ENCODE measurements at regions not wholly inside any gene's neighbourhood (a gene's known extent, or its start where the extent isn't known, plus 50 kb on each side); places are given as distances from the start of the nearest gene placed in this dataset.

- no peaks in the 10 kb centered on the region for H3K27me3 ChIP-seq (ENCODE audit: low read depth)
- intact Hi-C loops (cut with DNase I) = no loop called here
- DNase-seq = no peak
- no peaks in the 10 kb centered on the region for H3K4me1 ChIP-seq
- no peak overlapping the region for H3K4me3 ChIP-seq
- TF ChIP-seq CTCF (IDR thresholded peaks at IDR 0.05) = no peak
- no peaks in the 10 kb centered on the region for H3K9me3 ChIP-seq
- no peak for ATAC-seq
- no peak overlapping the region for H3K27ac ChIP-seq
- H3K36me3 ChIP-seq = no peaks in the 10 kb centered on the region
Observed at GRCh38 chr3:22933051-22933840, 269.9 kb upstream of the UBE2E2 start.

GRCh38 chr3:22933841-22934116, 269.3 kb upstream of the UBE2E2 start:
- Histone ChIP-seq H3K27me3 (ENCODE audit: low read depth) (no peaks in the 10 kb centered on the region), H3K36me3 (no peaks in the 10 kb centered on the region), H3K4me3 (no peak overlapping the region), H3K4me1 (no peaks in the 10 kb centered on the region), H3K9me3 (no peaks in the 10 kb centered on the region), H3K27ac (no peak overlapping the region)
- intact Hi-C loops (cut with DNase I) = no loop called here
- ATAC-seq (no peak), DNase-seq (no peak)
- TF ChIP-seq CTCF (IDR thresholded peaks at IDR 0.05) = no peak

GRCh38 chr3:22935040-22935439, 268.1 kb upstream of the UBE2E2 start:
- TF ChIP-seq CTCF (IDR thresholded peaks at IDR 0.05) = no peak
- Histone ChIP-seq H3K27ac (no peak overlapping the region), H3K9me3 (no peaks in the 10 kb centered on the region), H3K27me3 (ENCODE audit: low read depth) (no peaks in the 10 kb centered on the region), H3K4me3 (no peak overlapping the region), H3K4me1 (no peaks in the 10 kb centered on the region), H3K36me3 (no peaks in the 10 kb centered on the region)
- DNase-seq = no peak
- intact Hi-C loops (cut with DNase I) = no loop called here
- no peak for ATAC-seq

GRCh38 chr3:22937536-22937935, 265.6 kb upstream of the UBE2E2 start:
- intact Hi-C loops (cut with DNase I) = no loop called here
- Histone ChIP-seq H3K4me1 (no peaks in the 10 kb centered on the region), H3K9me3 (no peaks in the 10 kb centered on the region), H3K27ac (no peak overlapping the region), H3K4me3 (no peak overlapping the region), H3K36me3 (no peaks in the 10 kb centered on the region), H3K27me3 (ENCODE audit: low read depth) (no peaks in the 10 kb centered on the region)
- DNase-seq = no peak
- no peak for TF ChIP-seq CTCF (IDR thresholded peaks at IDR 0.05)
- no peak for ATAC-seq

GRCh38 chr3:22938739-22939138, 264.4 kb upstream of the UBE2E2 start:
- TF ChIP-seq CTCF (IDR thresholded peaks at IDR 0.05) = no peak
- Histone ChIP-seq H3K4me3 (no peak overlapping the region), H3K36me3 (no peaks in the 10 kb centered on the region), H3K4me1 (no peaks in the 10 kb centered on the region), H3K27me3 (ENCODE audit: low read depth) (no peaks in the 10 kb centered on the region), H3K9me3 (no peaks in the 10 kb centered on the region), H3K27ac (no peak overlapping the region)
- ATAC-seq = no peak
- DNase-seq = no peak
- intact Hi-C loops (cut with DNase I) = no loop called here
